ENCODE measurements at regions not wholly inside any gene's neighbourhood (a gene's known extent, or its start where the extent isn't known, plus 50 kb on each side); places are given as distances from the start of the nearest gene placed in this dataset.

GRCh38 chr4:130028552-130028951, 932.6 kb downstream of the C4orf33 start:
- peak; percentile 33 for DNase-seq (ENCODE audit: low read depth, low spot score)
- Histone ChIP-seq H3K9me3 (replicated peaks; ENCODE audit: control insufficient read depth, insufficient read depth, low read length) (no peaks in the 10 kb centered on the region), H3K4me2 (ENCODE audit: control insufficient read depth, insufficient read depth) (no peak overlapping the region), H3K27ac (ENCODE audit: control insufficient read depth, insufficient read depth) (no peak overlapping the region), H3K4me1 (ENCODE audit: control insufficient read depth, insufficient read depth, low read length) (no peaks in the 10 kb centered on the region), H3K4me3 (no peak overlapping the region), H3K79me2 (ENCODE audit: control insufficient read depth, insufficient read depth, low read length) (no peaks in the 10 kb centered on the region), H4K20me1 (ENCODE audit: control insufficient read depth, insufficient read depth) (no peaks in the 10 kb centered on the region), H3K36me3 (ENCODE audit: control insufficient read depth in 2 of 2, insufficient read depth in 2 of 2, low read length in 1 of 2) (no peaks in the 10 kb centered on the region), H2AFZ (ENCODE audit: control insufficient read depth, low read depth, low read length) (no peak overlapping the region), H3K9ac (ENCODE audit: control insufficient read depth, insufficient read depth, low read length) (no peak overlapping the region), H3K27me3 (replicated peaks in 1 of 2; ENCODE audit: control insufficient read depth in 2 of 2, insufficient read depth in 2 of 2, low read length in 1 of 2) (no peaks in the 10 kb centered on the region)
- no TSS peak for BruUV-seq (replicated peaks)
- peak; percentile 94 for ATAC-seq
- intact Hi-C loops (cut with micrococcal nuclease; ENCODE audit: unreplicated experiment) (no loop called here), in situ Hi-C loops (cut with MboI) (no loop called here)
- RAD21 ChIA-PET (ENCODE audit: unreplicated experiment): interaction anchor here (0.8 to 2.4 kb wide), 3 partner anchors 19 to 95 kb away, joined by 4 to 16 read pairs (median 5); no protein-coding TSS in a partner anchor
- SMC1A ChIA-PET (ENCODE audit: uncharacterized antibody, unreplicated experiment): interaction anchor here (0.5 to 1.9 kb wide), 7 partner anchors 13 to 96 kb away, joined by 3 to 8 read pairs (median 5); no protein-coding TSS in a partner anchor
- POLR2A ChIA-PET: interaction anchor here (0.5 kb wide), 1 partner anchor 59 kb away, joined by 3 read pairs; no protein-coding TSS in a partner anchor
- WGBS (ENCODE audit: insufficient coverage, insufficient replicate concordance, low lambda C conversion rate, missing lambda C conversion rate): 2% methylated on average over 3 of the region's 3 CpGs
- TF ChIP-seq DPF2 (IDR thresholded peaks at IDR 0.05) (peak; percentile 69; the same call in 1 of the 2 replicates), IKZF2 (IDR thresholded peaks at IDR 0.05) (peak; percentile 56 to 67; a peak in 2 of 4 replicates), FOS (IDR thresholded peaks at IDR 0.05; ENCODE audit: borderline replicate concordance, extremely low read depth, insufficient read length) (no peak), PKNOX1 (IDR thresholded peaks at IDR 0.05) (peak; percentile 35; the same call in 1 of the 2 replicates), BACH1 (IDR thresholded peaks at IDR 0.05; ENCODE audit: borderline replicate concordance) (peak; percentile 22; the same call in 1 of the 2 replicates), EP300 (IDR thresholded peaks at IDR 0.05; ENCODE audit: borderline replicate concordance in 1 of 2, control insufficient read depth in 1 of 2, low read depth in 2 of 2, low read length in 2 of 2) (peak; percentile 43 to 55; a peak in 2 of 4 replicates), TBL1XR1 (IDR thresholded peaks at IDR 0.05; ENCODE audit: low read depth, low read length) (no peak), STAT1 (conservative IDR thresholded peaks at IDR 0.05) (no peak), RUNX3 (IDR thresholded peaks at IDR 0.05; ENCODE audit: low read length) (0 out of 2 replicates have a peak, but pooled peaks have one; percentile 19), MEF2B (IDR thresholded peaks at IDR 0.05; ENCODE audit: partially characterized antibody, poor library complexity, severe bottlenecking) (peak; percentile 72), POU2F2 (IDR thresholded peaks at IDR 0.05; ENCODE audit: borderline replicate concordance, low read depth, low read length) (peak; percentile 26; the same call in 1 of the 3 replicates), ZNF24 (IDR thresholded peaks at IDR 0.05) (peak; percentile 22; the same call in 1 of the 2 replicates), ATF7 (IDR thresholded peaks at IDR 0.05; ENCODE audit: low read depth) (0 out of 2 replicates have a peak, but pooled peaks have one; percentile 34), MLLT1 (IDR thresholded peaks at IDR 0.05) (peak; percentile 60; the same call in 1 of the 2 replicates), NFYB (IDR thresholded peaks at IDR 0.05; ENCODE audit: insufficient read depth, low read depth, low read length) (0 out of 2 replicates have a peak, but pooled peaks have one; percentile 23), ZSCAN29 (IDR thresholded peaks at IDR 0.05) (0 out of 2 replicates have a peak, but pooled peaks have one; percentile 62), NFYA (IDR thresholded peaks at IDR 0.05; ENCODE audit: borderline replicate concordance, low read depth, low read length) (no peak), SPI1 (IDR thresholded peaks at IDR 0.05; ENCODE audit: borderline replicate concordance, insufficient read depth, low read depth, low read length) (peak; percentile 95), MTA2 (IDR thresholded peaks at IDR 0.05; ENCODE audit: low read depth) (peak; percentile 91), BCL11A (IDR thresholded peaks at IDR 0.05; ENCODE audit: low read depth, low read length) (peak; percentile 86), JUNB (IDR thresholded peaks at IDR 0.05) (no peak), BMI1 (IDR thresholded peaks at IDR 0.05; ENCODE audit: borderline replicate concordance) (0 out of 2 replicates have a peak, but pooled peaks have one; percentile 36), IKZF1 (conservative IDR thresholded peaks at IDR 0.05) (peak; percentile 63)
- FAIRE-seq: no peak
- CTCF ChIA-PET: interaction anchor here (0.8 to 1.2 kb wide), 4 partner anchors 11 to 48 kb away, joined by 3 read pairs; no protein-coding TSS in a partner anchor

Data from GM12878 (cell line).